Dedifferentiated amniotic fluid mesenchymal stem cell (primary cell): ENCODE measurements at regions not wholly inside any gene's neighbourhood (a gene's known extent, or its start where the extent isn't known, plus 50 kb on each side); places are given as distances from the start of the nearest gene placed in this dataset.
"Not testable (repeated sequence)": the region's sequence is repeated elsewhere in the genome, so short reads cannot be mapped to it uniquely, and the experiment has no call there.

Experiments
- DNase-seq: peaks from one replicate; pipeline ENCODE4 v3.0.0-alpha.2; 2016; ENCODE audit errors: extremely low spot score

DNA sequence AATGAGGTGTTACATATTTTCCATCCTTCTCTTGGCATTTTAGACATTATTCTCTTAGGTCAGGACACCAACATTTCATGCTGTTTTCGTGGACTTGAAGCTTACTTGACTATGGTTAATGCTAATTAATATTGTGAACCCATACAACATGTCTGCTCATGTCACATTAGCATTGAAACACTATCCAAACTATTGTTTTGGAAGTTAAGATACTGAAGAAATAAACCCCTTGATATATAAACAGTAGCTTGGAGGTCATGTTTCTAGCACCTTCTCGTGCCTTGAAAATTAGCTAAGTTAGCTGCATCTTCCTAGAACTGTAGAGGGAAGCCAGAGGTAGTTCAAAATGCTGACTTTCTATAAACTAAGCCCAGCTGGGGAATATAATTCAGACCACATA lies 288.8 kb downstream of the LTN1 start:
- no peak for DNase-seq

GRCh38 chr21:28699596-28700259 lies 292.9 kb downstream of the LTN1 start:
- no peak for DNase-seq

DNA sequence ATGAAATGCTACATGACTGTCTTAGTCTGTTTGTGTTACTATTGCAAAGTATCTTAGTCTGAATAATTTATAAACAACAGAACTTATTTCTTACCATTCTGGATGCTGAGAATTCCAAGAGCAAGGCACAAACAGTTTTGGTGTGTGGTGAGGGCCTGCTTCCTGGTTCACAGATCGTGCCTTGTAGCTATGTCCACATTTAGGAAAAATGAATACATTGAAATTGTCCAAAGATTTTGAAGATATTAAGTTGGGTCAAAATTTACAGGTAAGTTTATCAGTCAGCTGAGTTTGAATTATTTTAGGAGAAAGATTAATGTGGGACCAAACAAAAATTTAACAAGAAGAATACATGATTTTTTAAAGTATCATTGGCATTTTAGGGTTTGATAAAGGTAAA lies 293.5 kb downstream of the LTN1 start:
- DNase-seq = no peak

- DNase-seq = no peak
Measured at GRCh38 chr21:28696844-28697410, 295.8 kb downstream of the LTN1 start.

- no peak for DNase-seq
Measured at GRCh38 chr21:28693476-28693875, 299.2 kb downstream of the LTN1 start.

DNA sequence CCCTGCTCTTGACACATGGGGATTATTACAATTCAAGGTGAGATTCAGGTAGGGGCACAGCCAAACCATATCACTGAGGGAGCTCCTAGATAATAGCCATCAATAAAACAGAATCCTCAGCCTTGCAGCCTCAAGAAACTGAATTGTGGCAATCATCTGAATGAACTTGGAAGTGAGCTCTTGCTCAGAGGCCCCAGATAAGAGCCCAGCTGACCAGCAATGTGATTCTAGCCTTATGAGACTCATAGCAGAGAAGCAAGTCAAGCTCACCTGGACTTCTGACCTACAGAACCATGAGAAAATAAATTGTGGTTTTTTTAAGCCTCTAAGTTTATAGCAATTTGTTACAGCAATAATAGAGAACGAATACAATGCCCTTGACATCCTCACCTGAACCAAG lies 302.5 kb downstream of the LTN1 start:
- DNase-seq = no peak

DNA sequence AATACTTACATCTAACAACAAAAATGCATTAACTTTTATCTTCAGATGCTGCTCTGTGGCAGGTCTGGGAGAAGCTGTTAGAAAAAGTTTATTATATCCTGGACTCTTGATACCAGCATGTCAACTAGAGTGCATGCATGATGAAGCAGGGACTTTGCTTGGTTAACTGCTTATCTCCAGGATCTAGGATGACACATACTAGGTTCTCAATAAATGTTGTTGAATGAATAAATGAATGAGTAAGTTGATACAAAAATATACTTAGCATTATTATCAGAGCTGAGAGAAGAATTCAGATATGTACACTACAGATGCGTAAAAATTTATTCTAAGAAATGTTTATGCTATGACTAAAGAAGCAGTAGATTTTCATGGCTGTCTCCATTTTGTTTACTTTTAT lies 304.3 kb downstream of the LTN1 start:
- no peak for DNase-seq

DNA sequence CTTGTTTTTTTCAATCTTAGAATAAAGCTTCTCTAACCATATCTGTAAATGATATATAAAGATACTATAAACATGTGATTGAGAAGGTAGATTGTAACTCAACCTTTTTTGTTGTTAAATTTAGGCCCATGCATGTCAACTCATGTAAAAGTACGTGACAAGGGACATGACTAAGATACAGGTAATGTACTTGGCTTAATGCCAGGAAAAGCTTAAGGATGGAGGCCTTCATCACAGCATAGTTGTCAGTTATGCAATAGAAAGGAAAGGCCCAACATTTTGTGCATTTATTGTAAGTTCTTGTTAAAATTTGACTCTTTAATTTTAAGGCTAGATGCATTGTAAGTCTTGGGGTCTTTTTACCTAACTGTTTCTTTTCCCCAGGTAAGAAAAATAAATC lies 305.1 kb downstream of the LTN1 start:
- DNase-seq = no peak

DNA sequence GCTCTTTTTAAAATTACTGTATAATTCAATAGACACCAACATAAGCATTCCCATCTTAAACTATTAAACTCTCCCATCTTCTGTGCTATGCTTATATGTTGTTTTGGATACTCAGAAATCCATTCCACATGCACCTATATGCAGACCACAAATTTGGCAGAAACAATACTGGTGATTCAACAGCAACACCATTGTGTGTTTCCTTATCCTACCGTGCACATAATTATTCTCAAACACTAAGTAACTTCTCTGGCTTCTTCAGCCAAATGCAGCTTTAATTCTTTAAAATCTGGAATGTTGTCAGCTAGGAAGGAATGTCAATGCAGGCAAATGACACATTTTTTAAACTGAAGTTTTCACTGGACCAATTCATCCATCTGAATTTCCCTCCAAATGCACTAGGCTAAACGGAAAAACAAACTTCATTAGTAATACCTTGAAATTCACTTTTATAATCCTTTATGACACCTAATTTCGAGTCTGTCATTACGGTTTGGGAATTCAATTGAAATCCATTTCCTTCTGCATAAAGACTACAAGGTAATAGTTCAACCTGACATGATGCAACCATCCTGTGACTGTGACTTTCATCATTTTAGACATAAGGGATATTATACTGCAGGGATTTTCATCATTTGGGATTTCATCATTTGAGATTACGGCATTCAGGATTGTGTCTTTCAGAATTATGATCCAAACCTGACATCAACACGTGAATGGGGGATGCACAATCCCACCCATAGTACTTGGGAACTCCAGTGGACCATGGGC lies 308.5 kb downstream of the LTN1 start:
- DNase-seq = no peak

- DNase-seq = not testable (repeated sequence)
Measured at GRCh38 chr21:28682884-28683283, 309.8 kb downstream of the LTN1 start.

DNA sequence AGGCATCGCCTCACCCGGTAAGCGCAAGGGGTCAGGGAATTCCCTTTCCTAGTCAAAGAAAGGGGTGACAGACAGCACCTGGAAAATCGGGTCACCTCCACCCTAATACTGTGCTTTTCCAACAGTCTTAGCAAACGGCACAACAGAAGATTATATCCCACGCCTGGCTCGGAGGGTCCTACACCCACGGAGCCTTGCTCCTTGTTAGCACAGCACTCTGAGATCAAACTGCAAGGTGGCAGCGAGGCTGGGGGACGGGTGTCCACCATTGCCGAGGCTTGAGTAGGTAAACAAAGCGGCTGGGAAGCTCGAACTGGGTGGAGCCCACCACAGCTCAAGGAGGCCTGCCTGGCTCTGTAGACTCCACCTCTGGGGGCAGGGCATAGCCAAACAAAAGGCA lies 315.6 kb downstream of the LTN1 start:
- DNase-seq = not testable (repeated sequence)

- DNase-seq = no peak
Measured at GRCh38 chr21:28675331-28676041, 317.2 kb downstream of the LTN1 start.

GRCh38 chr21:28674763-28675162 lies 317.9 kb downstream of the LTN1 start:
- no peak for DNase-seq

- no peak for DNase-seq
Measured at GRCh38 chr21:28671549-28672195, 321.0 kb downstream of the LTN1 start.

GRCh38 chr21:28669971-28670653 lies 322.6 kb downstream of the LTN1 start:
- no peak for DNase-seq

DNA sequence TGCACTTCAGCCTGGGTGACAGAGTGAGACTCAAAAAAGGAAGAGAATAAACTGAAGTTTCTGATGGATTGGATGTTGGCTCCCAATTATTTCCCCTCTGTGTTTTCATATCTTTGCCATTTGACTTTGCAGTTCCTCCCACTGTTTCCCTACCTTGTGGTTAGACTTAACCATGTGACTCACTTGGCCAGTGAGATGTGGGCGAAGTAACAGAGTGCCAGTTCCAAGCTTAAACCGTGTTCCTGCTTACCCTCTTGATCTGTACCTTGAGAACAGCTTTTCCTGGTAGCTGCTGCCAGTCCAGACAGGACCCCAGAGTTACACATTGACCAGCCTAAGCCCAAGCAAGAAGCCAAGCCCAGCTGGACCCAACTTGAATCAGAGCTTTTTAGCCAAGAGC lies 323.4 kb downstream of the LTN1 start:
- no peak for DNase-seq

- no peak for DNase-seq
Measured at GRCh38 chr21:28663754-28664153, 328.9 kb downstream of the LTN1 start.

GRCh38 chr21:28663111-28663693 lies 329.5 kb downstream of the LTN1 start:
- no peak for DNase-seq

- DNase-seq = peak; percentile 68
Measured at GRCh38 chr21:28657566-28657965, 335.1 kb downstream of the LTN1 start.

GRCh38 chr21:28655471-28655870 lies 337.2 kb downstream of the LTN1 start:
- DNase-seq = no peak

- DNase-seq = no peak
Measured at GRCh38 chr21:28654406-28654805, 338.3 kb downstream of the LTN1 start.
